LNCAP (cell line): ENCODE measurements at regions not wholly inside any gene's neighbourhood (a gene's known extent, or its start where the extent isn't known, plus 50 kb on each side); places are given as distances from the start of the nearest gene placed in this dataset.

ENCODE experiments used
- CTCF ChIP-seq: fragments of 450-650 bp; IDR thresholded peaks from 2 replicates; pipeline ENCODE4 v1.5.1; 2017; ENCODE audit warnings: mild to moderate bottlenecking

- no peak for TF ChIP-seq CTCF
Observed at GRCh38 chr3:159146856-159147435, 345.1 kb downstream of the MFSD1 start.

GRCh38 chr3:159147813-159148212 is 346.0 kb downstream of the MFSD1 start:
- no peak for TF ChIP-seq CTCF

DNA sequence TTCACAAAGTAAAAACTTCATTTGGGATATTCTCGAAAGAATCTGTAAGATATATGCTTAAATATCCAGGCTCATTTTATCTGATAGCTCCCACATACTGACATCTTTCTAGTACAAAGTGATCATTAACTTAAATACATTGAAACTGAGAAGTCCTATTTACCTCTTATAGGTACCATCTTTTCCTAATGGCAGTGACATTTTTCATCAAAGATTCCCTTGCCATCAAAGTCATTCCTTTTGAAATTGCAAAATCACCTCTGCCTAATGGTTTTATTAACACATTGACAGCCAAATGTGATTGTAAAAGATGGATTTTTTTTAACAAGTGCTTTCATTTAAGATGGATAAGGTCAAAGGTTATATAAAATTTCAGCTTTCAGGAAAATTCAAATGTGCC is 346.6 kb downstream of the MFSD1 start:
- TF ChIP-seq CTCF = no peak

- no peak for TF ChIP-seq CTCF
Observed at GRCh38 chr3:159149131-159149530, 347.3 kb downstream of the MFSD1 start.

GRCh38 chr3:159149633-159150032 is 347.8 kb downstream of the MFSD1 start:
- TF ChIP-seq CTCF = no peak

DNA sequence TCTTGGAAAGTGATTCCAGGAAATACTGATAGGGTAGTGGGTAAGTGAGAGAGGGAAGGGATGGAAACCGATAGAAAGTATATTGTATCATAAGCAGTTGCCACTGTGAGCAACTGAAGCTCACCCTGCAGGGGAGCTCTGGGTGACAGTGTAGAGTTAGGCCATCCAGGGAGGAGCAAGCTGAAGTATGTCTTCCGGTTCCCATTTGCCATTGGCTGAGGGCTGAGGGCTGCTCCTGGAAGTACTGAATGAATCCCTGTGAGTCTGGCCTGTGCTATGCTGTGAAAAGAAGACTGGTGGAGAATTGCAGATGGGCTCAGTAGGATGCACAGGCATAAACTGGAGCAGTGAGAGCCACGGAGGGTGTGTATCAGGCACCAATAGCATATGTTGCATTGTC is 348.3 kb downstream of the MFSD1 start:
- no peak for TF ChIP-seq CTCF

DNA sequence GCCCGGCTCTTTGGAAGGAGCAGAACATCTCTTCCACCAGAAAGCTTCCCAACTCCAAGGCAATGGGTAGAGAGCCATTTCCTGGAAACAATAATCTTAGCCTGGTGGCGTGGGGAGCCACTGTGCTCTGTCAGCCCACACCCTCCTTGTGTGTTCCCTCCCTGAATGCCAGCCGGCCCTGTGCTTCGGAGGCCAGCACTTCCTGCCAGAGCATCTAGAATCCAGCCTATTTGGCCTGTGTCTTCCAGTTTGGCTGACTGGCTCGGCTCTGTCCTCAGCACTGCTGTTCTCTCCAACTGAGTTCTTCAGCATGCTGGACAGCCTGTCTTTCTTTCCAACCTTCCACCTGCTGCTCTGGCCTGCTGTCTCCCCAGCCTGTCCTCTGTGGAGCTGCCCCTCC is 349.3 kb downstream of the MFSD1 start:
- TF ChIP-seq CTCF = no peak

- no peak for TF ChIP-seq CTCF
Observed at GRCh38 chr3:159157275-159157674, 355.4 kb downstream of the MFSD1 start.
